GM06990 (cell line): ENCODE measurements at regions not wholly inside any gene's neighbourhood (a gene's known extent, or its start where the extent isn't known, plus 50 kb on each side); places are given as distances from the start of the nearest gene placed in this dataset.

Experiments used
- DNase-seq: peaks from one replicate; pipeline ENCODE4 v3.0.0-alpha.2; 2011; ENCODE audit not compliant: insufficient read length; ENCODE audit errors: extremely low read depth
- H3K27me3 ChIP-seq: replicated peaks from 2 replicates; pipeline ENCODE4 v1.6.0; 2011; ENCODE audit warnings: low read length; ENCODE audit not compliant: control insufficient read depth, insufficient read depth
- H3K36me3 ChIP-seq: 2 replicates; pipeline ENCODE4 v1.5.1; 2011; ENCODE audit warnings: low read length; ENCODE audit not compliant: control insufficient read depth, insufficient read depth
- H3K4me3 ChIP-seq: replicated peaks from 2 replicates; pipeline ENCODE4 v1.5.1; 2011; ENCODE audit warnings: low read depth, mild to moderate bottlenecking, control low read depth, low read length
- TF ChIP-seq, protein P1 (sequence below): IDR thresholded peaks from 2 replicates; pipeline ENCODE4 v1.5.1; 2011; ENCODE audit warnings: low read length, control low read depth, mild to moderate bottlenecking, inconsistent platforms; ENCODE audit not compliant: insufficient read depth, poor library complexity, severe bottlenecking

DNA sequence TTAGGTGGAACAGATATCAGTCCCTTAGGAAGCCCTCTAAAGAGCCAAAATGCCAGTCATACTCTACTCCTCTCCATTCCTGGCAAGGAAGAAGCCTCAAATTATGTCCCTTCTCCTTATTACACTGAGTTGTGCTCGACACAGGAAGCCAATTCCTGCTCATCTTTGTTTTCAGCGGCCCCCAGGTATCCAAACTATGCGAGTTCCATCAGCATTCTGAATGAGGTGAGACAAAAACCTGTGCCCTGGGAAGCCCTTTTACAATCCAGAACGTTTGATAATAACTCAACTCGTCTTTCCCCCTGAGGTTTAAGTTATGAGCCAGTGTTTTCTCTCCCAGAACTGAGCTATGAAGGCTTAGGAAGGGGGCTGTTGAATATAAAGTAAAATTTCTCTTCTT is 580.5 kb downstream of the NXPH1 start:
- Histone ChIP-seq H3K27me3 (no peaks in the 10 kb centered on the region), H3K4me3 (no peak overlapping the region), H3K36me3 (no peaks in the 10 kb centered on the region)
- DNase-seq = no peak
- TF ChIP-seq, protein P1, sequence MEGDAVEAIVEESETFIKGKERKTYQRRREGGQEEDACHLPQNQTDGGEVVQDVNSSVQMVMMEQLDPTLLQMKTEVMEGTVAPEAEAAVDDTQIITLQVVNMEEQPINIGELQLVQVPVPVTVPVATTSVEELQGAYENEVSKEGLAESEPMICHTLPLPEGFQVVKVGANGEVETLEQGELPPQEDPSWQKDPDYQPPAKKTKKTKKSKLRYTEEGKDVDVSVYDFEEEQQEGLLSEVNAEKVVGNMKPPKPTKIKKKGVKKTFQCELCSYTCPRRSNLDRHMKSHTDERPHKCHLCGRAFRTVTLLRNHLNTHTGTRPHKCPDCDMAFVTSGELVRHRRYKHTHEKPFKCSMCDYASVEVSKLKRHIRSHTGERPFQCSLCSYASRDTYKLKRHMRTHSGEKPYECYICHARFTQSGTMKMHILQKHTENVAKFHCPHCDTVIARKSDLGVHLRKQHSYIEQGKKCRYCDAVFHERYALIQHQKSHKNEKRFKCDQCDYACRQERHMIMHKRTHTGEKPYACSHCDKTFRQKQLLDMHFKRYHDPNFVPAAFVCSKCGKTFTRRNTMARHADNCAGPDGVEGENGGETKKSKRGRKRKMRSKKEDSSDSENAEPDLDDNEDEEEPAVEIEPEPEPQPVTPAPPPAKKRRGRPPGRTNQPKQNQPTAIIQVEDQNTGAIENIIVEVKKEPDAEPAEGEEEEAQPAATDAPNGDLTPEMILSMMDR = no peak

DNA sequence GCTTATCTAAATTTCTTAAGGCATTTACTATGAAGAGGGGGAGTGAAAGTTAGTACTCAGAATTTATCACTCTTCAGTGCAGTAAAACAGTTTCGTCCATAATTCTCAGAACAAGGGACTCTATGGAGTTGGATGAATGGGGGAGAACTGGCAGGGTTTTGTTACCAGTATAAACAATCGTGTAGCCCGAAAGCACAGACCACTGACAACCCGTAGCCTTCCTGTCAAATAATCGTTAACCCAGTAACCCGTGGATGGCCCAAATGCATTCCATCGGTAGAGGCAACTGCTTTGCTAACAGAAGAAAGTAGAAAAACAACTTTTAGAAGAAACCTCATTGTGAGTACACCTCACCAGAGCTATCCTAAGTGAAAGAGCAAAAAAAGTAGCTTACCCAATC is 583.9 kb downstream of the NXPH1 start:
- Histone ChIP-seq H3K36me3 (no peaks in the 10 kb centered on the region), H3K4me3 (no peak overlapping the region), H3K27me3 (no peaks in the 10 kb centered on the region)
- TF ChIP-seq, protein P1 = no peak
- DNase-seq = no peak

DNA sequence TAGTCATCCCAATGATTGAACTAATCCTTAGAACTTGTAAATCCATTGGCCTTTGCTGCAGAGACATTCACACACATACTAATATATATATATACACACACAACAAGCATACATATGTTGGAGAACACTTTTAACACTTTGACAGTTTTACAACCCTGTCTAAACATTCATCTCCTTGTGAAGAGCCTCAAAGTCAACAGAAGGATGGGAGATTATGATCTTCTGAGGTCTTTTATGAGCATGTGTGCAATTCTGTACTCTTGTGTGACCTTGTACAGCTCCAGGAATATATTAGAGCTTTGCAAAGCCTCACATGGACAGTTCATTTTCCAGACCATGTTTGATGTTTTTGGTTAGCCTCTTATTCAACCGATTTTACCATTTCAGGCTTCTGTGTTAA is 589.0 kb downstream of the NXPH1 start:
- Histone ChIP-seq H3K36me3 (no peaks in the 10 kb centered on the region), H3K4me3 (no peak overlapping the region), H3K27me3 (no peaks in the 10 kb centered on the region)
- DNase-seq = no peak
- TF ChIP-seq, protein P1 = no peak

DNA sequence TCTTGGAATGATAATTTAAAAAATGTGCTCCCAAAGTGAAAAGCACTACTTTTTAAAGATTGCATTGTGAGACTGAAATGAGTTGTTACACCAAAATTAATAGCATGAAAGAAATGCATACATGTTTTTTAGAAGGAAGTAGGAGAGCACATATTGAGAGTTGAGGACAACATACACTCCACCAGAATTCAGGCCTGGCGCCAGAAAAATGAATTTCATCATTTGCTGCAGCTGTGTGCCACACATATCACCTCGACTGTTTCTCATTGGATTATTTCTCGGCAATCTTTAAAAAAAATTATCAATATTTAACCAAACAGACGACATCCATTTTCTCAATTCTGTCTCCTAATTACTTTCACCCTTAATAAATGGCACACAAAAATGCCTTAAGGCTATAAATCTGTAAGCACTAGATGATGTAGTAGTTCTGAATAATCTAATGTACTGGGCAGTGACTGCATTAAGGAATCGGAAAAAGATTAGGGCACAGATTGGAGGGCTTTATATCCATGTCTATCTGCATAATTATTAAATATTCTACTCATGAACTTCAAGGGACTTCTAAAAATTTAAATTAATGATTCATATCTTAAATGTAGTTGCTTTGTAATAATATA is 590.4 kb downstream of the NXPH1 start:
- H3K4me3 ChIP-seq = no peak overlapping the region
- TF ChIP-seq, protein P1 = no peak
- H3K27me3 ChIP-seq = no peaks in the 10 kb centered on the region
- no peak for DNase-seq
- no peaks in the 10 kb centered on the region for H3K36me3 ChIP-seq

DNA sequence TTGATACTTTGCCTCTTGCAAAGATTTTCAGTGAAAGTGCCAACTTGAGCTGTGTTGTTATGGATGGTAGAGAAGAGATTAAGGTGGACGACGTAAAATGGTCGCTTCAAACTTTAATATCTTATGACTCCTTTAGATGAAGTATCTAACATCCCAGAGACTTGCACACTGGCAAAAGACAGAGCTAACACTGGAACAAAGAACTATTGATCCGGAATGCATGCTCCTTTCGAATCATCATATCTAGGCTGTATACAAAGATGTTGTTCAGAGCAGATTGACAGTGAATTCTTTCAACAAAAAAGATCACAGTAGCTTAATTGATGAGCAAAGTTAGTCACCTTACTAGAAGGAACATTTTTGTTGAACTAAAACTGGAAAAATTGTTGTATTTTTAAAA is 592.7 kb downstream of the NXPH1 start:
- TF ChIP-seq, protein P1 = no peak
- no peak overlapping the region for H3K4me3 ChIP-seq
- DNase-seq = no peak
- no peaks in the 10 kb centered on the region for H3K36me3 ChIP-seq
- H3K27me3 ChIP-seq = no peaks in the 10 kb centered on the region

DNA sequence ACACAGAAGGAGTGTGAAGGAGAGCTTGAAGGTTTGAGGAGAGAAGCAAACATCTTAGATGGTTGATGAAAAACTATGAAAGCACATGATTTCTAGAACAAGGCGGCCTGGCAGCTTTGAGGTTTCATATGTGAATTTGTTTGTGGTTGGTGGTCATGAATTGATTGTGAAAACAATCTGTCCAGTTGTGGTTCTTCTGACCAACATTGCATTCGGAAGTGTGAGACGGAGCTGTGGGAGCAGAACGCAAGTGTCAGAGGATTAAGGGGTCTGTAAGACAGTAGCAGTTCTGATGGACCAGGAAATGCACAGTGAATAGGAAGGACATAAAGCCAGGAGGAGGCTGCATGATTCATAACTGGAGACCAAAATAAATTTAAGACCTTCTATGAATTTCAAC is 594.6 kb downstream of the NXPH1 start:
- Histone ChIP-seq H3K4me3 (no peak overlapping the region), H3K36me3 (no peaks in the 10 kb centered on the region), H3K27me3 (no peaks in the 10 kb centered on the region)
- DNase-seq = no peak
- TF ChIP-seq, protein P1 = no peak
